GM12875 (cell line): ENCODE measurements at regions not wholly inside any gene's neighbourhood (a gene's known extent, or its start where the extent isn't known, plus 50 kb on each side); places are given as distances from the start of the nearest gene placed in this dataset.

Source experiments
- H3K4me3 ChIP-seq: one replicate; pipeline ENCODE4 v1.5.1; 2011; ENCODE audit warnings: low read depth, low read length, control low read depth
- TF ChIP-seq, protein P1 (sequence below): IDR thresholded peaks from 2 replicates; pipeline ENCODE4 v1.5.1; 2011; ENCODE audit warnings: low read depth, mild to moderate bottlenecking, control low read depth, inconsistent platforms, low read length, moderate library complexity, borderline replicate concordance; ENCODE audit not compliant: insufficient read depth

DNA sequence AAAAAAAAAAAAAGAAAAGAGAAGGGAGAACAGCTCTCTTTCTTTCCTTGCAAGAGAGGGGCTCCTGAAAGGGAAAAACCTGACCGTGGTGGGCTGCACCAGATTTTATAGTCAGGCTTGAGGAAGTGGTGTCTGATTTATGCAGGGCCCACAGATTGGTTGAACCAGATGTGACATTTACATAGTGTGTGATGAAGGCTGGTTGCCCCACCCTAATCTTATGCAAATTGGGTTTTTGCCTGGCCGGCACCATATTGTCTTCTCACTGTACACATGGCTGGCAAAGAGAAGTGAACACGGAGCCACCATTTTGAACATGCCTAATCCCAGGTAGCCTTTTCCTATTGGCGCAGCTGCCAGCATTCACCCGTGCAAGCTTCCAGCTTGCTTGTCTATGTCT lies 154.4 kb downstream of the OXSM start:
- TF ChIP-seq, protein P1, sequence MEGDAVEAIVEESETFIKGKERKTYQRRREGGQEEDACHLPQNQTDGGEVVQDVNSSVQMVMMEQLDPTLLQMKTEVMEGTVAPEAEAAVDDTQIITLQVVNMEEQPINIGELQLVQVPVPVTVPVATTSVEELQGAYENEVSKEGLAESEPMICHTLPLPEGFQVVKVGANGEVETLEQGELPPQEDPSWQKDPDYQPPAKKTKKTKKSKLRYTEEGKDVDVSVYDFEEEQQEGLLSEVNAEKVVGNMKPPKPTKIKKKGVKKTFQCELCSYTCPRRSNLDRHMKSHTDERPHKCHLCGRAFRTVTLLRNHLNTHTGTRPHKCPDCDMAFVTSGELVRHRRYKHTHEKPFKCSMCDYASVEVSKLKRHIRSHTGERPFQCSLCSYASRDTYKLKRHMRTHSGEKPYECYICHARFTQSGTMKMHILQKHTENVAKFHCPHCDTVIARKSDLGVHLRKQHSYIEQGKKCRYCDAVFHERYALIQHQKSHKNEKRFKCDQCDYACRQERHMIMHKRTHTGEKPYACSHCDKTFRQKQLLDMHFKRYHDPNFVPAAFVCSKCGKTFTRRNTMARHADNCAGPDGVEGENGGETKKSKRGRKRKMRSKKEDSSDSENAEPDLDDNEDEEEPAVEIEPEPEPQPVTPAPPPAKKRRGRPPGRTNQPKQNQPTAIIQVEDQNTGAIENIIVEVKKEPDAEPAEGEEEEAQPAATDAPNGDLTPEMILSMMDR, result no peak
- H3K4me3 ChIP-seq, result no peak overlapping the region

DNA sequence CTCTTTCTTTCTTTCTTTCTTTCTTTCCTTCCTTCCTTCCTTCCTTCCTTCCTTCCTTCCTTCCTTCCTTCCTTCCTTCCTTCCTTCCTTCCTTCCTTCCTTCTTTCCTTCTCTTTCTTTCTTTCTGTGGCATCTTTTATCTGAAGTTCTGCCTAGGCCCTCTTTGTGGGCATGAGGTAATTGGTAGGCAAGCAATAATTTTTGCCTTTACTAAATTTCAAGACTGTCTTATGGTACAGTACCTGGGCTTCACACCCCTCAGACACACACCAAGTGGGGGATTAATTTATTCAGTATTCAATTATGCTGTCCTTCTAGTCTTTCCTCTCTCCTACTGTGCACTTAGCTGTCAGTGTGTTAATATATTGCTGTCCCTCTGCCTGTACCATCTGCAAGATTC lies 155.5 kb downstream of the OXSM start:
- TF ChIP-seq, protein P1, result no peak
- H3K4me3 ChIP-seq, result no peak overlapping the region

DNA sequence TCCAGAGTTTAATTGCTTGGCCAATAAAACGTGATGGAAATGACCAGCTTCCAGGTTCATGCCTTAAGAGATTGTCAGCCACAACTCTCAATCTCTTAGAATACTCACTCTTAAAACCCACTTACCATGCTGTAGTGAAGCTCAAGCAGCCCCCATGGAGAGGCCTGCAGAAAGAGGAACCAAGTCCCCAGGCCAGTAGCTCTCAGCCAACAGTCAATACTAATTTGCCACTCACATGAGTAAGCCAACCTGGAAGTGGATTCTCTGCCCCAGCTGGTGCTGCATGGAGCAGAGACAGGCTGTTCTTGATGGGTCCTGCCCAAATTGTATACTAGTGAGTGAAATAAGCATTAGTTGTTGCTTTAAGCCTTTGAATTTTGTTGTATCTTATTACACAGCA lies 155.9 kb downstream of the OXSM start:
- no peak overlapping the region for H3K4me3 ChIP-seq
- TF ChIP-seq, protein P1, result no peak

DNA sequence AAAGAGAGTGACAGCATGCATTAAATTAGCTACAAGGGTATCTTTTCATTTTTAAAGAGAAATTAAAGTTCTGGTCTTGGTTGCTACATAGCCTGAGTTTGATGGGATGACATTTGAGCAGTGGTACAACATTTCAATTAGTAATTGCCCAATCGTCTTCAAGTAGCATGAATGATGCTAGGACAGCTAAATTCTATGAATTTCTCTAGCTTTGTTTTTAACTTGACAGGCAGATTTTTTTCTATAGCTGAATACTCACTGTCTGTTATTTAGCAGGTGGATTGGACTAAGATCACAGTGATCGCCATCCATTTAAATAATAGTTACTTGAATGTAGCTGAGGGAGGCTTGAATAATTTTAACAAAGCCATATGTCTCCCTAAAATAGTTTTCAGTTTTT lies 162.2 kb downstream of the OXSM start:
- TF ChIP-seq, protein P1, result no peak

DNA sequence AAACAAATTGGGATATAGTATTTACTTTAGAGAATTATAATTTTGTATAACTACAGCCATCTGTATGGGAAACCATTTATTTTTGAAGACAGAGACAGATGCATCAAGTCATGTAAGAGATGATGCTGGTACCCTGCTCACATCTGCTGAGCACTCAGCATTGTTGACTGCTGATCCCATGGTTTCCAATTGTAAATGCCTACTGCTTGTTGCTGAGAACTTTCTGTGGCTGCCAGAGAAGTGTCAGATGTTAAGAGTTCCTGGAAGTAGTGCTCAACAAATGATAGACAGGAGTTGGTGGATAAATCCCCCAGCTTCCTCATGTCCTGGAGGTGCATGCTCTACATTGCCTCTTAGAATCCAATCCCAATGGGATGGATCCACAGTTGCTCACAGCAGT lies 167.1 kb downstream of the OXSM start:
- H3K4me3 ChIP-seq, result no peak overlapping the region
- TF ChIP-seq, protein P1, result no peak

More for the DNA sequence above, 162.2 kb downstream of the OXSM start:
- no peak overlapping the region for H3K4me3 ChIP-seq

DNA sequence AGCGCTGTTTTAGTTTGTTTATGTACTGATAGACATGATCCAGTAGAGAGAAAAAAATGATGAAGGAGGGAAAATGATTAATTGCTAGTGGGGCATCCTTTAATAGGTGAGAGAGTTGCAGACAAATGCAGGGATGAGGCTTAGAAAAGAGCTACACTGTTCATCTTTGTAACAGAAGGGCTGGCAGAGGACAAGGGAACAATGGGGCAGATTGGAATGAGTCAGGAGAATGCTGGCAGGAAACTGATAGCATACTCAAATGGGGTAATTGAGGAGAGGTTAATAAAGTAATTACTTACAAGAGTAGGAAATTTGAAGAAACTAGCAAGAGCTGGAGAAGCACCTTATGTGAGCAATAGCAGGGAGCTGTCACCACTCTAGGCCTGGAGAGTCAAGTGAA lies 170.9 kb downstream of the OXSM start:
- no peak overlapping the region for H3K4me3 ChIP-seq
- TF ChIP-seq, protein P1, result no peak

DNA sequence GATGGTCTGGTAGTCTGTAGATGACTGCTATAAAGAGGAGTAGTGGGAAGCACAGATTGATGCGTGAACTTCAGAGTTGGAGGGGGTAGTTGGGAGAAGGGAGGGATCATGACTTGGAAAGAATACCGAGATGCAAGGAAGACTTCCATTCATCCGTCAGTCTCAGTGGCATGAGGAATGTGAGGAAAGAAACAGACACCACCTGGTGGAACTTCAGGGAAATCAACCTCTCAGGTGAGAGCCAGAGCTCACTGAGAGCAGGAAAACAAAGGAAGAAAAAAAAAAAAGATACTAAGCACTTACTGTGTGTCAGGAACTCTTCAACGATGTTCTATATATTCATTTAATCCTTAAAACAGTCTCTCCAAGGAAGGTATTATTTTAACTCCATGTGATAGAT lies 172.4 kb downstream of the OXSM start:
- TF ChIP-seq, protein P1, result no peak
- no peak overlapping the region for H3K4me3 ChIP-seq
